ENCODE measurements at regions not wholly inside any gene's neighbourhood (a gene's known extent, or its start where the extent isn't known, plus 50 kb on each side); places are given as distances from the start of the nearest gene placed in this dataset.

- no peak for TF ChIP-seq CEBPB (IDR thresholded peaks at IDR 0.05; ENCODE audit: low read depth, low read length)
- TF ChIP-seq EZH2 (IDR thresholded peaks at IDR 0.05; ENCODE audit: low read depth, low read length, severe bottlenecking) = no peak
- TF ChIP-seq, protein P1, sequence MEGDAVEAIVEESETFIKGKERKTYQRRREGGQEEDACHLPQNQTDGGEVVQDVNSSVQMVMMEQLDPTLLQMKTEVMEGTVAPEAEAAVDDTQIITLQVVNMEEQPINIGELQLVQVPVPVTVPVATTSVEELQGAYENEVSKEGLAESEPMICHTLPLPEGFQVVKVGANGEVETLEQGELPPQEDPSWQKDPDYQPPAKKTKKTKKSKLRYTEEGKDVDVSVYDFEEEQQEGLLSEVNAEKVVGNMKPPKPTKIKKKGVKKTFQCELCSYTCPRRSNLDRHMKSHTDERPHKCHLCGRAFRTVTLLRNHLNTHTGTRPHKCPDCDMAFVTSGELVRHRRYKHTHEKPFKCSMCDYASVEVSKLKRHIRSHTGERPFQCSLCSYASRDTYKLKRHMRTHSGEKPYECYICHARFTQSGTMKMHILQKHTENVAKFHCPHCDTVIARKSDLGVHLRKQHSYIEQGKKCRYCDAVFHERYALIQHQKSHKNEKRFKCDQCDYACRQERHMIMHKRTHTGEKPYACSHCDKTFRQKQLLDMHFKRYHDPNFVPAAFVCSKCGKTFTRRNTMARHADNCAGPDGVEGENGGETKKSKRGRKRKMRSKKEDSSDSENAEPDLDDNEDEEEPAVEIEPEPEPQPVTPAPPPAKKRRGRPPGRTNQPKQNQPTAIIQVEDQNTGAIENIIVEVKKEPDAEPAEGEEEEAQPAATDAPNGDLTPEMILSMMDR (IDR thresholded peaks at IDR 0.05; ENCODE audit: control extremely low read depth in 1 of 3, insufficient read depth in 1 of 3, low read depth in 1 of 3, low read length in 3 of 3) = no peak
- TF ChIP-seq POLR2AphosphoS5 (IDR thresholded peaks at IDR 0.05; ENCODE audit: low read depth, low read length) = no peak
Measured at GRCh38 chr11:92890846-92891245, 78.6 kb upstream of the MTNR1B start.
